Naive thymus-derived CD8-positive, alpha-beta T cell (primary cell): ENCODE measurements at regions not wholly inside any gene's neighbourhood (a gene's known extent, or its start where the extent isn't known, plus 50 kb on each side); places are given as distances from the start of the nearest gene placed in this dataset.
"Not testable (repeated sequence)": the region's sequence is repeated elsewhere in the genome, so short reads cannot be mapped to it uniquely, and the experiment has no call there.

ENCODE experiments used
- ATAC-seq, 2 donors: fragments of 150-1000 bp; cut with Tn5 transposase in 1 of 2; sonication (Bioruptor Pico), chemical (Tn5 transposase) in 1 of 2; 1 replicate in 1 of 2; 2 replicates in 1 of 2; pipeline ENCODE4 v1.10.0; 2021; ENCODE audit warnings: mild to moderate bottlenecking in 2 of 2, moderate library complexity in 2 of 2
- POLR2A ChIA-PET: fragments of 350-600 bp; sonication (Branson Sonifier 250); formaldehyde crosslinking; loops from one replicate; lab custom pipeline; 2021; ENCODE audit warnings: antibody characterized with exemption; lab: Charles Lee
- DNase-seq, 10 donors: peaks; one replicate each; pipeline versions ENCODE4 v3.0.0 to v3.0.0-alpha.2; 2020 to 2022
- H3K27ac Mint-ChIP-seq, 10 donors: one replicate each; pipeline ENCODE4 v1.8.0; 2020 to 2022; ENCODE audit warnings: mild to moderate bottlenecking in 10 of 10, mixed read lengths in 10 of 10, moderate library complexity in 4 of 10, inconsistent platforms in 1 of 10
- H3K27me3 Mint-ChIP-seq, 5 donors: one replicate each; pipeline ENCODE4 v1.8.0; 2021 to 2022; ENCODE audit warnings: mixed read lengths in 5 of 5
- H3K36me3 Mint-ChIP-seq, 3 donors: one replicate each; pipeline ENCODE4 v1.8.0; 2020 to 2022; ENCODE audit warnings: mixed read lengths in 3 of 3, mild to moderate bottlenecking in 2 of 3, inconsistent platforms in 1 of 3
- H3K4me1 Mint-ChIP-seq, 4 donors: one replicate each; pipeline ENCODE4 v1.8.0; 2021 to 2022; ENCODE audit warnings: mixed read lengths in 4 of 4
- H3K4me3 Mint-ChIP-seq, 10 donors: one replicate each; pipeline ENCODE4 v1.8.0; 2020 to 2022; ENCODE audit warnings: mild to moderate bottlenecking in 10 of 10, mixed read lengths in 10 of 10, moderate library complexity in 6 of 10, inconsistent platforms in 1 of 10
- H3K9me3 Mint-ChIP-seq, 9 donors: one replicate each; pipeline ENCODE4 v1.8.0; 2020 to 2022; ENCODE audit warnings: mixed read lengths in 9 of 9, mild to moderate bottlenecking in 3 of 9, inconsistent platforms in 1 of 9, moderate library complexity in 1 of 9

DNA sequence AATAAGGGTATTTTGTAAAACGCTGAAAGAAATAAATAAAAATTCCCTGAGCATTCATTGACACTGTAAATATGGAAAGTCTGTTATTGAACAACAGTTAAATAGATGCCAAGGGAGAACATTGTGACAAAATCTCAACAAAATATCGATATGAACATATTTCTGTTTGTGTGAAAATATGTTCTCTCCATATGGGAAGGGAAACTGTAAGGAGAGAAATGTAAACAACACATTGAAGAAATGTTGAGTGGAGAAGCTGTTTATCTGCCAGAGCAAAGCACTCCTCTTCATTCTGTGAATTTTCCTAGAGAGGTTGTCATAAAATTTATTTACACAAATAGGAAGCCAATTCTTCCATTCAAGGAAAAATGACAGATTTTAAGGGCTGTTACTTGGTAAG lies 57.1 kb upstream of the EOMES start:
- Mint-ChIP-seq H3K9me3 (no peaks in the 10 kb centered on the region), H3K4me3 (no peak overlapping the region), H3K27ac (no peak overlapping the region), H3K27me3 (no peaks in the 10 kb centered on the region), H3K4me1 (no peaks in the 10 kb centered on the region), H3K36me3 (no peaks in the 10 kb centered on the region)
- no peak for DNase-seq
- POLR2A ChIA-PET: no interaction called here
- no peak for ATAC-seq

DNA sequence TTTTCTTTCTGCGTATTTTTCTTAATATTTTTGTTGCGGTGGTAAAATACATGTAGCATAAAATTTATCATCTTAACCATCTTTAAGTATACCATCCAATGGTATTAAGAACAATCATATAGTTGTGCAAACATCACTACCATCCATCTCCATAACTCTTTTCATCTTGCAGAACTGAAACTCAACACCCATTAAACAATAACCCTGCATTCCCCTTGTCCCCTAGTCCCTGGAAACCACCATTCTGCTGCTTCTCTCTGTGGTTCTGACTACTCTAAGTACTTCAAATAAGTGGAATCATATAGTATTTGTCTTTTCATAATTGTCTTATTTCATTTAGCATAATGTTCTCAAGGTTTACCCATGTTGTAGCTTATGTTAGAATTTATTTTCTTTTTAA lies 67.3 kb upstream of the EOMES start:
- POLR2A ChIA-PET: no interaction called here
- no peak overlapping the region for H3K4me3 Mint-ChIP-seq
- DNase-seq (no peak), ATAC-seq (no peak)
- peaks cover 4 to 9% (median 6%) of the 10 kb centered on the region in 4 donors for H3K4me1 Mint-ChIP-seq
- no peaks in the 10 kb centered on the region for H3K36me3 Mint-ChIP-seq
- no peak overlapping the region for H3K27ac Mint-ChIP-seq
- no peaks in the 10 kb centered on the region for H3K27me3 Mint-ChIP-seq
- peaks cover 0 to 3% (median 0%) of the 10 kb centered on the region in 9 donors for H3K9me3 Mint-ChIP-seq

DNA sequence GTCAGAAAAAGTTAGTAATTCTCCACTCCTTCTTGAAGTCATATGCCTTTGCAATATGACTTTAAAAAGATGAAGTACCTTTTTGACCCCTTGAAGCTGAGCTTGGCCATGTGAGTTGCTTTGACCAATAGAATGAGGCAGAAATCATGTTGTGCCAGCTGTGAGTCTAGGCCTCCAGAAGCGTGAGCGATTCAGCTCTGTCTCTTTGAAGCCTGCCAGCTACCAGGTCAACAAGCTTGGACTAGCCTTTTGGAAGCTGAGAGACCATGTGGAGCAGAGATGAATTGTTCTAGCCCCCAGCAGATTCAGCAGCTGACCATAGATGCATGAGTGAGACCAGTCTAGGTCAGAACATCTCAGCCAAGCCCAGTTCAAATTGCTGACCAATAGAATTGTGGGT lies 69.8 kb upstream of the EOMES start:
- Mint-ChIP-seq H3K9me3 (no peaks in the 10 kb centered on the region), H3K27me3 (no peaks in the 10 kb centered on the region), H3K27ac (peak overlapping the region in 1 of 10 donors; percentile 18), H3K4me3 (no peak overlapping the region), H3K4me1 (peaks cover 6 to 17% (median 13%) of the 10 kb centered on the region in 4 donors), H3K36me3 (no peaks in the 10 kb centered on the region)
- ATAC-seq (no peak), DNase-seq (no peak)
- POLR2A ChIA-PET: interaction anchor here (1.3 kb wide), 1 partner anchor 10 kb away, joined by 3 read pairs; no protein-coding TSS in a partner anchor

DNA sequence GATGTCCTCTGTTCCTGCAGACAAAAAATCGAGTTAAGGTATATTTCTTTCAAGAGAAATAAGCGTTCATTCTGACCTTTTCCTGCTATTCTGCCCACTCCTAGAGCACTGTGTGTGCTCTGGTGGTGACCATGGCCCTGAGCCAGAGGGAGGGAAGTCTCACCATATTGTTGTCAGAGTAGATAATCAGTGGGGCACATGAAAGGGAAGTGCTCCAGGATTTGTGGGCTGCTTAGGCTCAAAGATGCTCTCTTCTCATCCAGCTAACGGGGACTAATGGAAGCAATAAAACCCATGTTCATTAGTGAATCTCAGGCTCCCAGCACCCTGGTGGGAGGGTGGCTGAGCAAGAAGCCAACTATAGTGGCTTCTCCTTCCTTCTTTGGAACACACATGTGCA lies 70.7 kb upstream of the EOMES start:
- no peaks in the 10 kb centered on the region for H3K9me3 Mint-ChIP-seq
- DNase-seq (no peak), ATAC-seq (no peak)
- POLR2A ChIA-PET: interaction anchor here (1.3 kb wide), 1 partner anchor 9 kb away, joined by 3 read pairs; no protein-coding TSS in a partner anchor
- H3K27ac Mint-ChIP-seq: no peak overlapping the region
- H3K4me3 Mint-ChIP-seq: no peak overlapping the region
- H3K4me1 Mint-ChIP-seq: peaks cover 6 to 17% (median 13%) of the 10 kb centered on the region in 4 donors
- H3K36me3 Mint-ChIP-seq: no peaks in the 10 kb centered on the region
- no peaks in the 10 kb centered on the region for H3K27me3 Mint-ChIP-seq

DNA sequence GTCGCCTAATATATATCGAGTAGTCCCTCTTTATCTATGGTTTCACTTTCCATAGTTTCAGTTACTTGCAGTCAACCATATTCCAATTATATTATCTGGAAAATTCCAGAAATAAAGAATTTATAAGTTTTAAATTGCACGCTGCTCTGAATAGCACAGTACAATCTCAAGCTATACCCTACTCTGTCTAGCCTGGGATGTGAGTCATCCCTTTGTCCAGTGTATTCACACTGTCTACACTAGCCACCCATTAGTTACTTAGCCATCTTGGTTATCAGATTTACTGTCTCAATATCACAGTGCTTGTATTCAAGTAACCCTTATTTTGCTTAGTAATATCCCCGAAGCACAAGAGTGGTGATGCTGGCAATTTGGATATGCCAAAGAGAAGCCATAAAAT lies 72.1 kb upstream of the EOMES start:
- H3K4me1 Mint-ChIP-seq: peaks cover 6 to 17% (median 13%) of the 10 kb centered on the region in 4 donors
- no peaks in the 10 kb centered on the region for H3K27me3 Mint-ChIP-seq
- DNase-seq (no peak), ATAC-seq (no peak)
- H3K36me3 Mint-ChIP-seq: no peaks in the 10 kb centered on the region
- no peak overlapping the region for H3K4me3 Mint-ChIP-seq
- H3K9me3 Mint-ChIP-seq: no peaks in the 10 kb centered on the region
- POLR2A ChIA-PET: no interaction called here
- no peak overlapping the region for H3K27ac Mint-ChIP-seq

DNA sequence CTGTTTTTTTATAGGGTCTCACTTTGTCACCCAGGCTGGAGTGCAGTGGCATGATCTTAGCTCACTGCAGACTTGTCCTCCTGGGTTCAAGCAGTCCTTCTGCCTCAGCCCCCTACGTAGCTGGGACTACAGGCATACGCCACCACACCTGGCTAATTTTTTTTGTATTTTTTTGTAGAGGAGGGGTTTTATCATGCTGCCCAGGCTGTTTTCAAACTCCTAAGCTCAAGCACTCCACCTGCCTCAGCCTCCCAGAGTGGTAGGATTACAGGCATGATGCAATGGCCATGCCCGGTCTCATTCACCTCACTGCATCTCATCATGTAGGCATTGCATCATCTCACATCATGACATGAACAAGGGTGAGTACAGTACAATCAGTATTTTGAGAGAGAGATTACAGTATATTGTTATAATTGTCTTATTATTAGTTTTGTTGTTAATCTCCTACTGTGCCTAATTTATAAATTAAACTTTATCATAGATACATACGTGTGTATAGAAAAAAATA lies 74.3 kb upstream of the EOMES start:
- POLR2A ChIA-PET: no interaction called here
- Mint-ChIP-seq H3K27me3 (no peaks in the 10 kb centered on the region), H3K4me3 (no peak overlapping the region), H3K27ac (no peak overlapping the region), H3K36me3 (no peaks in the 10 kb centered on the region), H3K9me3 (no peaks in the 10 kb centered on the region), H3K4me1 (peaks cover 8 to 17% (median 13%) of the 10 kb centered on the region in 4 donors)
- DNase-seq: no peak
- no peak for ATAC-seq

GRCh38 chr3:27797773-27798172 lies 75.7 kb upstream of the EOMES start:
- ATAC-seq: no peak
- Mint-ChIP-seq H3K36me3 (no peaks in the 10 kb centered on the region), H3K27ac (no peak overlapping the region), H3K9me3 (no peaks in the 10 kb centered on the region), H3K4me3 (no peak overlapping the region), H3K27me3 (no peaks in the 10 kb centered on the region), H3K4me1 (peaks cover 5 to 13% (median 8%) of the 10 kb centered on the region in 4 donors)
- POLR2A ChIA-PET: no interaction called here
- no peak for DNase-seq

DNA sequence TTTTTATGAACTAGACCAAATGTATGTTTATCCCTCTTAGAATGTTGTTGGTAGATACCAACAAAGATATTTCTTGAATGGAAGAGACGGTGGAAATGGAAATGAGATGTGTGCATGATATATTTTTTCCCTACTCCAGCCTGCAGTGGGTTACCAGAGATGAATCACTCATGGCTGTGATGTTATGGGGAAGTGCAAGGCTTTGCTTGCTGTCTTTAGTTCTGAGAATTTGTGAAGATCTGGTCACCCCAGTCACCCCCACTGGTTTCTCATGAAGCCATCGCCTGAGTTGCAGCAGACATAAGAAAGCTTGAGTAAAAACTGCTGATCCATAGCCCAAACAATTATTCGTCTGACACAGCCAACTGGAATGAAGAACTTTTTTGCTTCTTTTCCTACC lies 78.1 kb upstream of the EOMES start:
- no peak for DNase-seq
- no peak overlapping the region for H3K27ac Mint-ChIP-seq
- no peak overlapping the region for H3K4me3 Mint-ChIP-seq
- no peak for ATAC-seq
- H3K9me3 Mint-ChIP-seq: no peaks in the 10 kb centered on the region
- POLR2A ChIA-PET: no interaction called here
- H3K27me3 Mint-ChIP-seq: no peaks in the 10 kb centered on the region
- H3K36me3 Mint-ChIP-seq: no peaks in the 10 kb centered on the region
- peaks cover 2 to 17% (median 11%) of the 10 kb centered on the region in 4 donors for H3K4me1 Mint-ChIP-seq

DNA sequence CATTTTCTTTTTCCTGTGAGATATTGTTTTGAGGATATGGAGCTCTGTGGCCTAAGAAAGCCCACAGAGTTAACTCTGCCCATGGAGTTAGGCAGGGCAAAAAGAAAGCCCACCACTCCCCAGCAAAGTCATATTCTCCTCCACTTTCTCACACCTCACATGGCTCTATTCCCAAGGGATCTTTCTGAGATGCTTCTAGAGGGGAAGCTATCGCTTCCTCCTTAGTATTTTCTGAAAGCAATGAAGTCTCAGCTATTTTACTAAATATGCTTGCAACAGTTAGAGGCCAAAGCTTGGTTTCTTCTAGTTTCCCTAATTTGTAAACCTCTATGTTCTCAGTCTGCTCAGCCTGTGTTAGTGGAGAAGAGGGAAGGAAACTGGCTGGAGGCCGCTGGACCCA lies 80.3 kb upstream of the EOMES start:
- Mint-ChIP-seq H3K36me3 (no peaks in the 10 kb centered on the region), H3K4me3 (no peak overlapping the region), H3K9me3 (peaks cover 0 to 2% (median 0%) of the 10 kb centered on the region in 9 donors), H3K27ac (no peak overlapping the region), H3K27me3 (no peaks in the 10 kb centered on the region), H3K4me1 (peaks cover 4 to 16% (median 8%) of the 10 kb centered on the region in 4 donors)
- no peak for ATAC-seq
- POLR2A ChIA-PET: interaction anchor here (0.7 kb wide), 1 partner anchor 10 kb away, joined by 3 read pairs; no protein-coding TSS in a partner anchor
- no peak for DNase-seq

GRCh38 chr3:27802849-27803248 lies 80.7 kb upstream of the EOMES start:
- H3K4me1 Mint-ChIP-seq: peaks cover 4 to 16% (median 8%) of the 10 kb centered on the region in 4 donors
- no peak overlapping the region for H3K4me3 Mint-ChIP-seq
- no peak overlapping the region for H3K27ac Mint-ChIP-seq
- H3K36me3 Mint-ChIP-seq: no peaks in the 10 kb centered on the region
- POLR2A ChIA-PET: no interaction called here
- DNase-seq (no peak), ATAC-seq (no peak)
- peaks cover 0 to 2% (median 0%) of the 10 kb centered on the region in 9 donors for H3K9me3 Mint-ChIP-seq
- H3K27me3 Mint-ChIP-seq: no peaks in the 10 kb centered on the region

- ATAC-seq (peak; percentile 41 to 62), DNase-seq (peak in 1 of 10 donors; percentile 4)
- Mint-ChIP-seq H3K4me3 (peak overlapping the region in 1 of 10 donors; percentile 26), H3K36me3 (no peaks in the 10 kb centered on the region), H3K4me1 (peaks cover 4 to 16% (median 8%) of the 10 kb centered on the region in 4 donors), H3K27ac (peak overlapping the region in 8 of 10 donors; percentile 5 to 67 (median 39)), H3K27me3 (no peaks in the 10 kb centered on the region), H3K9me3 (peaks cover 0 to 2% (median 0%) of the 10 kb centered on the region in 9 donors)
- POLR2A ChIA-PET: no interaction called here
Observed at GRCh38 chr3:27805282-27805681, 83.2 kb upstream of the EOMES start.

DNA sequence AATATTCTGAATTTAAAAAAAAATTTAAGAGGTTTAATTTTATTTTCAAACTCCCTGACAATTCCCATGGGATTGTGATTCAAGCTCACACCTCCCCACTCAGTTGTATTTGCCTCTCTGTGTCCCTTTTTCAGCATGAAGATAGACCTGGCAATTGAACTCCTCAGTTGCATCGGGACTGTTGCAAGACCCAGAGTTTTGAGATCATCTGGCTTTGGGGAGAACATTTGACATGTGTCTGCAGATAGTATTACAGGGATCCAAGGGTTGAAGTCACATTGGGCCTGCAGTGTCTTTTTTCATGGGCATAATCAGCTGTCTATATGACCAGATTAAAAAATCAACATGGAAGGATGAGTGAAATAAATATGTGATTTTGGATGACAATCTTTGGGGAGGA lies 91.1 kb upstream of the EOMES start:
- H3K9me3 Mint-ChIP-seq: peaks cover 0 to 5% (median 0%) of the 10 kb centered on the region in 9 donors
- no peaks in the 10 kb centered on the region for H3K4me1 Mint-ChIP-seq
- peak overlapping the region in 1 of 10 donors; percentile 76 for H3K27ac Mint-ChIP-seq
- DNase-seq (no peak), ATAC-seq (no peak)
- no peaks in the 10 kb centered on the region for H3K27me3 Mint-ChIP-seq
- H3K36me3 Mint-ChIP-seq: peaks cover 0 to 2% (median 0%) of the 10 kb centered on the region in 3 donors
- POLR2A ChIA-PET: no interaction called here
- no peak overlapping the region for H3K4me3 Mint-ChIP-seq

- H3K4me1 Mint-ChIP-seq, DNase-seq, ATAC-seq, H3K36me3 Mint-ChIP-seq, POLR2A ChIA-PET, H3K9me3 Mint-ChIP-seq, H3K4me3 Mint-ChIP-seq, H3K27me3 Mint-ChIP-seq, H3K27ac Mint-ChIP-seq: not testable (repeated sequence)
Observed at GRCh38 chr3:27821609-27822008, 99.5 kb upstream of the EOMES start.
